GM18519 (cell line): ENCODE measurements at regions not wholly inside any gene's neighbourhood (a gene's known extent, or its start where the extent isn't known, plus 50 kb on each side); places are given as distances from the start of the nearest gene placed in this dataset.

ENCODE experiments used
- ATAC-seq: cut with Tn5 transposase; IDR thresholded peaks from one replicate; pipeline ENCODE4 v1.9.1; 2021; ENCODE audit warnings: mild to moderate bottlenecking, moderate library complexity; ENCODE audit not compliant: unreplicated experiment, low FRiP score

DNA sequence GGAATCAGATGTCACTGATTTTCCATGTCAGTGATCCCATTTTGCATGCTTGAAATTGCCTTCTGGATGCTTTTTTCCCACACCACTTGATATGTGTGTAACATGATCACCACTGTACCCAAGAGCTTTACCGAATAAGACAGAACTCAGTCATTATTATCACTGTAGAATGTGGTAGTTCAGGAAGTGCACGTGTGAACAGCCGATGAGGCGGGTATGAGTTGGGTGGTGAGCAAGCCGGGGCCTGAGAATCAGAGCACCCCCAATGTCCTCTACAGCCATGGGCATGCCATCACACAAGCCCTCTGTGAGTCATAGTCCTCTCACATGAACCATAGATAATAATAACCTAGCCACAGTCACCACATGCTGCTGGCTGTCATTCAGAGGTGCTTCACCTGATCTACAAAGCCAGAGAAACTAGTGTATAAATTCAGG, 470.8 kb downstream of the SOX2 start:
- ATAC-seq, result peak; percentile 48

DNA sequence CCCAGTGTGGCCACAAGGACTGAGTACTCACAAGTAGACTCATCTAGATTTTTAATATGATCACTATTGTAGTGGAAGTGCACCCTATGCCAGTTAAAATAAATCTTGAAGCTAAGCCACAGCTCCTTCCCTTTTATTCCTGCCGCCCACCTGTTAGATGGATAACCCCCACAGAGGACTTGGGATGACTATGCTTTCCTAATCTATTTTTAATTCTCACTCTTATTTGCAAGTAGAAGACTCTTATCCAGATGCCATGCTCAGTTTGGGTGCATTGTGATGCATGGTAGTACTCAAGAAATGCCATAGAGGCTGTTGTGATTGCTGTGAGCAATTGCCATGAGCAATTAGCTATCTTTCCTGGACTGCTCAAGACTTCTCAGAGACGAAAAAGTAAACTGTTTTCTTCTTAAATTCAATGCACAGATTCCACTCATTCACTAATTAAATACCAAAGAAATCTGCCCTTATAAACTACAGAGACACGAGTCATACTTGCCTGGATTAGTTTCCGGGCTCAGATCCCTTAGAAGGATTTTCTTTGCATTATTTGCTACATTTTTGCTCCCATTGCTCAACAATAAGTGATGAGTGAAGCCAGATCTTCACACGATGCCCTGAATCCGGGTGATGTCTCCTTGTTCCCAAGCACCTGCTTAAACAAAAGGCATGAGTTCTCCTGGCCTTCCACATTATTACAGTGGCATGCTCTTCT, 472.1 kb downstream of the SOX2 start:
- no peak for ATAC-seq

DNA sequence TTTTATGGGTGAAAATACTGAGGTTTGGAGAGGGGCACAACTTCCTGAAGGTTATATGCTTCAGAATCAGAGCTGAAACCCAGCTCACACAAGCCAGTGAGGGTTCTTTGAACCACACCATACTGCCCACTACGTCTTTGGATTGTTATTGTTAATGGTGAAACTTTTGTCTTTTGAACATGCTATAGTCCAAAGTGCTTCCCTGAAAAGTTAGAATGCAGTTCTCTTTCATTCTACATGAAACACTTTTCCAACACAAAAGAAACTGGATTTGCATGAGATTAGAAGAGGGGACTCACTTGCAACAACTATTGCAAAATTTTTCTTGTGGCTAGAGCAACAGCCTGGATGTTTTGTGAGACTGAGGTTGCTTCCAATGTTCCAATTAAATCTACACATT, 473.6 kb downstream of the SOX2 start:
- no peak for ATAC-seq

DNA sequence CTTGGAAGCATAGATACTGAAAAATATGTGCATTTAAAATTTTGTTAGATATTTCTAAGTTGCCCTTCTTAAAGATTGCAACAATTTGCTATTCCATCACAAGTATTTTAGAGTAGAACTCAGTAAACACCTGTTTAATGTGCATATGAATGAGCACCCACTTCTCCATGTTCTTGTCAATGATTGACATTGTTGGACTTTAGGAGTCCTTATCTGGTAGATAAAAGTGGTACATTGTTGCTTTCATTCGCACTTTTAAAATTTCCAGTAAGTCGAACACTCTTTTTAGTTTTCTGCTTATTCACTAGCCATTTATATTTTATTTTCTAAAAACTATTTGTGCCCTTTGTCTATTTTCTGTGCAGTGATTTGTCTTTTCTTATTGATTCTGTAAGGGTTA, 478.3 kb downstream of the SOX2 start:
- ATAC-seq, result no peak

DNA sequence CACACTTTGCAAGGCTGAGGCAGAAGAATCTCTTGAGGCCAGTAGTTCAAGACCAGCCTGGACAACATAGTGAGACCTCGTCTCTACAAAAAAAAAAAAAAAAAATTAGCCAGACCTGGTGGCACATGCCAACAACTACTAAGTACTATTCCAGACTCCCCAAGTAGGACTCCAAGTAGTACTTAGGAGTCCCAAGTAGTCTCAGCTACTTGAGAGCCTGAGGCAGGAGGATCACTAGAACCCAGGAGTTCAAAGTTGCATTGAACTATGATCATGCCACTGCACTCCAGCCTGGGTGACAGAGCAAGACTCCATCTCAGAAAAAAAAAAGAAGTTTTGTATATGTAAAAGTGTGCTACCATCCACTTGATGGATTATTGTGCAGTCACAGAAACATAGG, 486.6 kb downstream of the SOX2 start:
- no peak for ATAC-seq

DNA sequence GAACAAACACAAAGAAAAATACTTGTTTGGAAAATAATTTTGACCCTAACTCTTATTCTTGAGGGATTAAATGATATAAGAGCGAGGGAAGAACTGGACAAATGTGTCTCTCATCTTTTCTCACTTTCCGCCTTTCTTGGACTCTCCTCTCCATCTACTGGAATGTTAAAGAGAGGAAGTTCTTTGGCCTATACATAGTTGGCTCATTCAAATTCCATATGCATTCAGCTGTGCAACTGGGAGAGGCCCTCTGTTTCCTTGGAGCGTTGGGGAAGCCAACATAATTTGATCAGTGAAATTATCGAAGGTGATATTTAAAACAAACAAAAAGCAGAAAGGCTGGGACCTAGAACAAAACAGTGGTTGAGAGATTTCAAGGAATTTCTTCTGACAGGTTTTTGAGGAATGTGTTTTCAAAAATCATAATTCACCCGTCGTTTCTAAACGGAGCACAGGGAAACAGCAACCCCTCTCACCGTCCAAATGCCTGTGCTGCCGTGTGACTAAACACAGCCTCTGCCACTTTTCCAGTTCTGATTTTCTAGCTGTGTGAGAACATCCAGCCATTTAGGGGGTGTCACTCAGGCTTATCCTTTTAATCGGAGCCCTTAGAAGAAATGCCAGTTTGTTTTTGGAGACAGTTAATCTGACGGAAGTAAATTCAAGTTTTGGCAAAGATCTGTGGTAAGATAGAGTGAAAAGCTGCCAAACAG, 489.9 kb downstream of the SOX2 start:
- no peak for ATAC-seq

DNA sequence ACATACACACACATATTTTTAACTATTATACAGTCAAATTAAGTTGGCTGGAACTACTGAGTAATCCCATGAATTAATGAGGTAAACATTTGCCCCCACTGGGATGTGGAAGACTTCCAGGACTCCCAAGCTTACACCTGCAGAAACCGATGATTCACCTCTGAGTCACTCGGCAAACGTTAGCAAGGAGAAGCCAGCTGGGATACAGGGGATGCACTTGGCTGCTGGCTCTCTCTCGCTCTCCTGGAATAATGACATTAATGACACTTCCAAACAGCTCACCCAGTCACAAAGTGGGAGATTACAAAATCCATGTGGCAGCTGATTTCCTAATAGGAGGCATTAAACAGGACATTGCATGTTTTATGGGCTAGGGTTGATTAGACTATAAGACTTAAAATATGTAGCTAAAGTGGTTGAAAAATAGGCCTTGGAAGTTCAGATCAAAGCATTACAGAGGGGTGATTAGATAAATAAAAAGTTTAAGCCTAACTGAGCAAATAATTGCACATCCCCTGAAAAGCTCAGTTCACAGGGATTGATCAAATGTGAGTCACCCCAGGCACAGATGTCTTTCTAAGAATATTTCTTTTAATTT, 500.9 kb downstream of the SOX2 start:
- no peak for ATAC-seq

DNA sequence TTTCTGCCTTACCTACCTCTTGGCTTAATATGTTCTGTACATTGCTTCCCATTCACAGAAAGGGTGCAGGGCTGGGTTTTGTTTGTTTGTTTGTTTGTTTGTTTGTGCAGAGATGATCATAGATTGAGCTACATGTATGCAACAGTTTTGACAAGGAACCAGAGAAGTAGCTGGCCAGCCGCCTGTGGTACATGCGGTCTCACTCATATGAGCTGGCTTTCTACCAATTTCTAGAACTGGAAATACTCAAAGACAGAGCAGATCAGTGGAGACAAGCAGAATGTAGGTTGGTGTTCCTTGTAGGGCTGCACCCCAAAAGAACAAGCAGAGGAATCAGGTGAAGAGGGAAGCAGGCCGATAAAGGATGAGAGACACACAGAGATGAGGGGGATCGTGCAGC, 502.7 kb downstream of the SOX2 start:
- ATAC-seq, result no peak

DNA sequence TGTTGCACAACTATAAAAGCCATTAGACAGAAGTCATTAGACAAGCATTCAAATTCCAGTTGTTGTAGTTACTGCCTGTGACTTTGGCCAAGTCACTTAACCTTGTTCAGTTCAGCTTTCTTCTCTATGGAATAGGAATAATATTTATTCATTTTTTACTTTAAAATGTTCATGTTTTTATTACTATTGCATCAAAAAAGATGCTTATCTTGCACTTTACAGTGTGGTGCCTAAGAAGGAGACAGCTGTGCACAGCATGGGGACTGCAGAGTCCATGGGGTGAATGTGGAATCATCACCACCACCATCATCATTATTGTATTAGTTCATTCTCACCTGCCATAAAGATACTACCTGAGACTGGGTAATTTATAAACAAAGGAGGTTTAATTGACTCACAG, 504.2 kb downstream of the SOX2 start:
- no peak for ATAC-seq

DNA sequence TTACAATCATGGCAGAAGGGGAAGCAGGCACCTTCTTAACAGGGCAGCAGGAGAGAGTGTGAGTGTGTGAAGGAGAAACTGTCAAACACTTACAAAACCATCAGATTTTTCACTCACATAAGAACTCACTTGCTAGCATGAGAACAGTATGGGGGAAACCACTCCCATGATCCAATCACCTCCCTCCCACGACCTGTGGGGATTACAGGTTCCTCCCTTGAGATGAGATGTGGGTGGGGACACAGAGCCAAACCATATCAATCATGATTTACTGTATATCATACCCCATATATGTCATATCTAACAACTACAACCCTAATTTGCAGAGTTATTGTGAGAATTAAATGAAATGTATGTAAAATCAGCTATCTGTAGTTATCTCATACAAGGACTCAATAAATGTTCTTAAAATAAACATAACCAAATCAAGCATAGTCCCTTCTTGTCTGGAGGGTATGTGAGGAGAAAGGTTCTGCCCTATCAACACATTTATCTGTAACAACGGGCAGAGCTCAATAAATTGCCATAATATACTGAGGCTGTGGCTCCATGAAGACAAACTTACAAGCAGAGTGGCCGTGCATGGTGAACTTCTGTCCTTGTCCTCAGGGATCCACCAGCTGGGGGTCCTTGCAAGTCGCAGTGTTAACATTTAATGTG, 504.7 kb downstream of the SOX2 start:
- no peak for ATAC-seq

DNA sequence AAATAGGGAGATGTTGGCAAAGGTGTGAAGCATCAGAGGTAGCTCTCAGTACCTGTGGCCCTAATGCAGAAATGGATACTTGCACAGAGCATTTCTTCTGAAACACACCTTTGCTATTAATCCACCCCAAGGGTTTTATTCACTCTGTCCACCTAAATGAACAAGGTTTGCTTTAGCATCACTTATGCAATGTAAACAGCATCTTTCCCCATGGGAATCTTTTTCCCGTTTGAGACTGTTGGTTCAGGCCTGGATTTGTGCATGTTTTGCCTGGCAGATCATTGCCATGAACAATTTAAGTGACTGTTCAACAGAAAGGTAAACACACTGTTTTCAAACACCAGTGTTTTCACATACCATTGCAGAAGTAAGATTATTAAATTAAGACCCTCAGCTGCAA, 508.3 kb downstream of the SOX2 start:
- ATAC-seq, result no peak

DNA sequence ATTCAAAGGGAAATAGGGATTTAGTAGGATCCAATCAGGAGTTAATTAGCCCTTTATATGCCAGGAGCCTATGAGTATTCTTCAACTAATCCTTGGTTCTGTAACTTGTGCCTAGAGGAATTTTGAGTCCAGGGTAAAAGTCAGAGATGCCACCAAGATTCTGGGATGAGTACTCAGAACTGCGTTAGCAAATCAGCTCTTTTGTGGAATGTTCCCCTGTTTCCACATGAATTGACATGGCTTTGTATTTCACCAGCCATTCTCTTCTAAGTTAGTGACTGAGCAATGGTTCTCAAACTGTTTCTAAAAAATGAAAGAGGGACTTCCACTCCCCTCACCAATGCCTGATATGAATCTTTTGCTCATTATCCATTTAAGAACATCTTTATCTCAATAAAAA, 508.7 kb downstream of the SOX2 start:
- no peak for ATAC-seq

DNA sequence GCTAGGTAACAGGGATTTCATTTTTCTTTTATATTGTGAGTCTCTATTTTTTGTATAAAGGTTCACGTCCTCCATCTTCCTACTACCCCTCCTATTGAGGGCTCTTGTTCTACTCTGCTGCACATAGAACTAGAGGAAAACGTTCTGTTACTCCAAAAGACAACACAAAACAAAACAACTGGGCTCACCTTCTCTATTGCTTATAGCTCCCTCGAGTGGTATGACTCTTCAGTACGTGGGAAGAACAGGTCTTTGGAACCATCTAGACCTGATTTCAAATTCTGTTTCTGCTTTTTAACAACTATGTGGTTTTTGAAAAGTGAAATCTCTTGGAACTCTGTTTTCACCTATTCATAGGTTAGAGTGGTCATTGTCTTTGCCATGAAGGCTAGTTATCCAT, 515.3 kb downstream of the SOX2 start:
- ATAC-seq, result no peak

DNA sequence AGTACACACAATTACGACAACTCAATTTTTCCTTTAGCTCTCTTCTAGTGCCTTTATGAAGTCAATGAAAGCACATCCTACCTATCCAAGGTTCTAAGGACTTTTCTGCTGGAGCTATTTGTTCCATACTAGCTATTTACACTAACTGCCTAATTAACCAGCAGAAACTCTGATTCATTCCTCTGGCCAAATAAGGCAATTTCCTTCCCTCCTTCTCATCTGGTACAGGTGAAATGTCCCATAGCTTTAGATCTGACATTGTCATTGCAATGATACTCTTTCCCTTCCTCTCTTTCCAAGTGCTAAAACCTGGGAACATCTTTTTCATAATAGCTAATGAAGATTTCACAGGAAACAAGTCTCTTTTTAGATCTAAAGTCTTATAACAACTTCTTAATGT, 521.7 kb downstream of the SOX2 start:
- ATAC-seq, result no peak

DNA sequence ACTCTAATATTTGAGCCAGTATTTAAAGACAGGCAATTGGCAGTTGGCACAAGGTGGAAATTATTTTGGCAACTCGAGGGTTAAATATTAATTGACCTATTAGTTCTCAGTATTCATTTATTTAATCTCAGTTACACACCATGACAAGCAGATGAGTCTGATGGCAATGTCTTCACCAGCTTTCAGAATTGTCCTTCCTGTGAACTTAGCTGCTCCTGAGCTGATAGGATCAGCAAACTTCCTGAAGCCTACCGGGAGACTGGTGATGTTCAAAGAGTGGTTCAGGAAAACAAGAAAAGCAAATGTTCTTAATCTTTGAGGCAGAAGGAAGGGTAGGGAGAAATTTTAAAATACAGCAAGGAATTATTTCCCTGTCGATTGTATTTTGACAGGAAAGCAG, 522.2 kb downstream of the SOX2 start:
- ATAC-seq, result no peak

DNA sequence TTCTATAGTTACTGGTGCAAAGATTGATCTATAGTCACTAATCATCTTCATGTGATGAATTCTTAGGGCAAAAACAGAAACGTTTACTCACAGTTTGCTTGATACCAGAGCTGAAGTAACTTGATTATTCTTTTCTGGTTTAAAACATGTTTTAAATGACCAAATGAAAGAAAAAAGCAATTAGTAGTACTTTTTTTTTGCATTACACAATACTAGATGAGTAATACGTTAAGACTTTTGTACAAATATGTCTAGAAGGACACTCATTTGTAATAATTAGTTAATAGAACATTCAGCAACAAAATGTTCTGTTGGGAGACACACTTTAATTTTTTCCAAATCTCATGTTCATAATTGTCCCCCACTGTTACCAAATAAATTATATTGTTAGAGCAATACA, 523.2 kb downstream of the SOX2 start:
- no peak for ATAC-seq

DNA sequence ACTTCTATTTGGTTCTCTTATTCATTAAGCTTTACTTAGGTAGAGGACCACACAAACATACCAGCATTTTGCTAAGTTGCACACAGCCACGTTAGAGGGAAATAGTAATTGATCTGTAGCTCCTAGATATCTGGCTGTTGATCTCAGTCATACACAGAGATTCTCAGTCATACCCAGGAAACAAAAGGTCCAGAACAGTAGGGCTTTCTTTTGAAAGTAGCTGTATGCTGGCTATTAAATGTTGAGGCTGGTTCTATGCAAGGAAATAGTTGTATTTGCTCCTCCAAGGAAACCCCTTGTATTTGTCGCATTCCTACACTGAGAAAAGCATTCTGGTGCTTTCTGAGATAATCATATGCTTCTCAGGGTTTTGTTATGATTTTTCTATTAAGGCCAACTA, 523.8 kb downstream of the SOX2 start:
- no peak for ATAC-seq

DNA sequence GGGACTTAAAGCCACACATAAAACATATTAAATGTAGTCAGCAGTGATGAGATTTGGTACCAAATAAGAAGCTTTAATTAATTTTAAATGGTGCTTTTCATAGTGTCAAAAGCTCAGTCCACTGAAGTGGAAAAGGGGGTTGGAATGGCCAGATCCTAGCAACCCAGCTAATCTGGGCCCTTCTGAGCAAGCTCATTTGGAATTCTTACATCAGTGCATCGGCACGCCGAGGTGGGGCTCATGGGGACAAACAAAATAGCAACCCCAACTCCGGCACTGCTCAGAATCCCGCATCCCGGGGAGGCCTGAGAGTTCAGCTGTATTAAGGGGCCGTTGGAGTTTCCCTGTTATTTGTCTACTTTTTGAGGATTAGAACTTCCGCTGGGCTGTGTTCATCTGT, 526.4 kb downstream of the SOX2 start:
- no peak for ATAC-seq

DNA sequence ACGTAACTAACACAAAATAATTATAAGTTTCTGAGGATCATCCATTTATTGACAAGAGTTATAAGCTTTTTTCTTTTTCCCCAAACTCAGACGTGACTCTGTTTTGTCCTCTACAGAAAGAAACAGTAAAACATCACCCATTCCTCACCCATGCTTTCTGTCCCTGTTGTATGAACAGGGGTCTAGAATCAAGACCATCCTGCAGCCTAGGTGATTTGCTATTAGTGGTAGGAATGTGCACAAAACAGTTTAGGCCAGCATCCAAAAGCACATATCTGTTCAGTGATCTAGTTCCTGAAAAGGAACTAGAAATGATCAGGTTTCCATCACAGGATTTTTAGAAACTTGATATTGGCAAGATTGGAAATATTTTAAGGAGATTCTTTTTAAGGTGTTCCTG, 527.6 kb downstream of the SOX2 start:
- ATAC-seq, result no peak

DNA sequence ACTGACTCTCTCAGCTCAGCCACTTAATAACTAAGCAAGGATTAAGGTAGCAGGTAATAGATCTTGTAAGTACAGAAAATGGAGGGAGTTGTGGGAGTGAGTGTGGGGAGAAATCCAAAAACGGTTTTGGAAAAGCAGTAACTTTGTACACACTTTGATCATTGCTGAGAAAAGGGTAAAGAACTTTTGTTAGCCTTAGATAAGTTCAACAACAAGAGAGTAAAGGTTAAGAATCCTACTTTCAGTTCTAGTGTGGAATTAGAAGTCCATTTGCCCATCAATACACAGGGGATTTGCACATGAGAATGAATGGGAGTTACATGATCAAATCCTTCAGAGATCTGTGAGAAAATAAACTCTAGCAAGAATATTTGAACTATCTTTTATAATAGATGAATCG, 528.7 kb downstream of the SOX2 start:
- ATAC-seq, result no peak

DNA sequence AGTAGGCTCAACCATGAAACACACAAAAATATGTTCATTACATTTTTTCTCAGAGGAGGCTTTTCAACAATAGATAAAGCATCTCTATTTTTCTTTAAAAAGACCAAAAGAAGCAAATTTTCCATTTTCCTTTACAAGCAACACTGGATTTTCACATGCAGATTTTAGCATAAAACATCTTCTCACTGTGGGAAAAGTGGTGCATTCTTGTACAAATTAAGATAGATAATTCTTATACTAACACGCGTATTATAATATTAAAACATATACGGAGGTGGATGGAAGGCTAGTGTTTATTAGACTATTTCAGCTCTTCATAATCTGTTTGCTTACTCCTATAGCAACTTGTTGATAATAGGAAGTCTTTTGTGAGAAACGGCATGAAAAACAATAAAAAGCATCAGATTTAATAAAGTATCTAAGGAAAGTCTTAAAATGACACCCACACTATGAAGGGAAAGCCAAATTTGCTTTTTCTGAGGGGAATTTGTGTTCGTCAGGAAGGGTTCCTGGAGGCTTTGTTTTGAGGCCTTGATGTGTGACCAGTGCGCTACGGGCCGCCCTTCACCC, 529.6 kb downstream of the SOX2 start:
- ATAC-seq, result no peak
